Pancreas (tissue), 10 donors: ENCODE measurements at regions not wholly inside any gene's neighbourhood (a gene's known extent, or its start where the extent isn't known, plus 50 kb on each side); places are given as distances from the start of the nearest gene placed in this dataset.

Source experiments
- ATAC-seq, 4 donors: fragments of 200-7000 bp; cut with Tn5 transposase; one replicate each; pipeline versions ENCODE4 v1.8.0 to v1.9.1; 2020; ENCODE audit warnings: mild to moderate bottlenecking in 4 of 4, moderate library complexity in 4 of 4
- DNase-seq, 6 donors: peaks; one replicate each; pipeline ENCODE4 v3.0.0-alpha.2; 2020
- FAIRE-seq: peaks from 2 replicates; lab custom pipeline; 2012; peaks lifted over from hg19 to GRCh38; lab: Jason Lieb, UNC
- H3K27ac ChIP-seq, 4 donors: fragments of 200-600 bp; sonication (generic); 1 replicate in 3 of 4; 2 replicates in 1 of 4; pipeline versions ENCODE4 v1.5.0 to v1.8.0; 2020
- H3K27me3 ChIP-seq, 4 donors: fragments of 200-600 bp; one replicate each; pipeline ENCODE4 v1.8.0; 2021
- H3K36me3 ChIP-seq, 3 donors: fragments of 200-600 bp; sonication (generic) in 1 of 3; one replicate each; pipeline versions ENCODE4 v1.5.0 to v1.8.0; 2020 to 2021
- H3K4me1 ChIP-seq, 3 donors: fragments of 200-600 bp; one replicate each; pipeline ENCODE4 v1.8.0; 2021
- H3K4me3 ChIP-seq, 4 donors: fragments of 200-600 bp; sonication (generic) in 2 of 4; one replicate each; pipeline versions ENCODE4 v1.5.0 to v1.8.0; 2020 to 2021
- H3K9me3 ChIP-seq, 4 donors: fragments of 200-600 bp; one replicate each; pipeline ENCODE4 v1.8.0; 2021
- CTCF ChIP-seq, 4 donors: fragments of 200-600 bp; sonication (generic) in 3 of 4; IDR thresholded peaks; one replicate each; pipeline versions ENCODE4 v1.5.0 to v1.8.0; 2021; ENCODE audit warnings: antibody characterized with exemption in 4 of 4
- WGBS, 2 donors: extraction: QIAGEN DNeasy Blood & Tissue Kit; methylation state at CpG; one replicate each; pipeline ENCODE4 v1.1.7; 2013; 5-methylcytosine and 5-hydroxymethylcytosine counted together
- intact Hi-C, 3 donors: fragments of 100-400 bp; cut with DNase I; formaldehyde crosslinking; loops; one replicate each; pipeline versions ENCODE4 v1.11.1 to v1.14.2; 2022
- donor health status: healthy with polysubstance abuse.
- donor health status: DM: no; HTN: no; CAD: no; lungs with moderate emphysema.
- donor health status: DM: no; HTN: no; CAD: no.
- donor health status: control.
- donor health status: control.
- donor health status: Bipolar disorder and iron deficiency.
- donor health status: DM: yes; HTN: yes; CAD: no.
- donor health status: DM: no; HTN: no; CAD: no.
- donor health status: DM: no; HTN: no; CAD: no.
- donor health status: DM: yes; HTN: yes; CAD: no.

DNA sequence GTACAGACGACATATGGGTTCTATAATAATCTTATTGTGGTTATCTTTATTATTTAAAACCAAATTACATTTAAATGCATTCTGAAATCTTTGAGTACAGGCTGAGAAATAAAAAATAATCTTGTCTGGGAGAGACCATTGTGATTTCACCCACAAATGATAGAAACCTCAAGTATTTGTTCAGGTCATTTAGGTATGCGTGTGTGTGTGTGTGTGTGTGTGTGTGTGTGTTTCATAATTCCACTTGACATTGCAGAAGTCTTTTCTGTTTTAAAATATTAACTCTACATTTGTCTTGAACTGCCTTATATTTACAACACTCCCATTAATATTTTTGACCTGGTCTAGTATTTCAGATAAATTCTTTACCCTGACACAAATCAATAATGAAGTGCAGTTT lies 126.9 kb downstream of the SPRY2 start:
- ATAC-seq = no peak
- H3K27me3 ChIP-seq = no peaks in the 10 kb centered on the region
- H3K9me3 ChIP-seq = no peaks in the 10 kb centered on the region
- no peak for DNase-seq
- H3K4me1 ChIP-seq = no peaks in the 10 kb centered on the region
- intact Hi-C loops = no loop called here
- no peaks in the 10 kb centered on the region for H3K36me3 ChIP-seq
- no peak overlapping the region for H3K27ac ChIP-seq
- no peak overlapping the region for H3K4me3 ChIP-seq
- 50 to 57% methylated on average over 2 of the region's 2 CpGs for WGBS, 2 donors
- no peak for TF ChIP-seq CTCF (IDR thresholded peaks at IDR 0.05)
- no peak for FAIRE-seq

- no peak for TF ChIP-seq CTCF (IDR thresholded peaks at IDR 0.05)
- H3K27ac ChIP-seq = no peak overlapping the region
- 91 to 95% methylated on average over 2 of the region's 2 CpGs for WGBS, 2 donors
- no peaks in the 10 kb centered on the region for H3K9me3 ChIP-seq
- H3K4me3 ChIP-seq = no peak overlapping the region
- ATAC-seq = no peak
- H3K27me3 ChIP-seq = no peaks in the 10 kb centered on the region
- intact Hi-C loops = no loop called here
- no peak for DNase-seq
- H3K4me1 ChIP-seq = no peaks in the 10 kb centered on the region
- no peaks in the 10 kb centered on the region for H3K36me3 ChIP-seq
- FAIRE-seq = no peak
Measured at GRCh38 chr13:80213201-80213600, 127.7 kb downstream of the SPRY2 start.

- Histone ChIP-seq H3K9me3 (no peaks in the 10 kb centered on the region), H3K27me3 (no peaks in the 10 kb centered on the region), H3K4me1 (no peaks in the 10 kb centered on the region), H3K4me3 (no peak overlapping the region), H3K36me3 (no peaks in the 10 kb centered on the region), H3K27ac (no peak overlapping the region)
- FAIRE-seq (no peak), DNase-seq (no peak), ATAC-seq (no peak)
- no peak for TF ChIP-seq CTCF (IDR thresholded peaks at IDR 0.05)
- intact Hi-C loops = no loop called here
- WGBS, 2 donors = 88% methylated on average over 2 of the region's 2 CpGs
Measured at GRCh38 chr13:80211566-80211965, 129.4 kb downstream of the SPRY2 start.

GRCh38 chr13:80204642-80205041 lies 136.3 kb downstream of the SPRY2 start:
- intact Hi-C loops = no loop called here
- no peaks in the 10 kb centered on the region for H3K36me3 ChIP-seq
- DNase-seq (no peak), ATAC-seq (no peak), FAIRE-seq (peak; percentile 65)
- H3K4me3 ChIP-seq = no peak overlapping the region
- H3K4me1 ChIP-seq = no peaks in the 10 kb centered on the region
- no peak for TF ChIP-seq CTCF (IDR thresholded peaks at IDR 0.05)
- no peak overlapping the region for H3K27ac ChIP-seq
- 52 to 75% methylated on average over 2 of the region's 2 CpGs for WGBS, 2 donors
- no peaks in the 10 kb centered on the region for H3K27me3 ChIP-seq
- H3K9me3 ChIP-seq = no peaks in the 10 kb centered on the region

GRCh38 chr13:80203496-80203895 lies 137.4 kb downstream of the SPRY2 start:
- Histone ChIP-seq H3K27ac (no peak overlapping the region), H3K9me3 (no peaks in the 10 kb centered on the region), H3K4me1 (no peaks in the 10 kb centered on the region), H3K27me3 (no peaks in the 10 kb centered on the region), H3K36me3 (no peaks in the 10 kb centered on the region), H3K4me3 (no peak overlapping the region)
- WGBS, 2 donors = 68 to 74% methylated on average over 3 of the region's 3 CpGs
- no peak for ATAC-seq
- intact Hi-C loops = no loop called here
- no peak for TF ChIP-seq CTCF (IDR thresholded peaks at IDR 0.05)
- no peak for FAIRE-seq
- DNase-seq = no peak
